NCI-H226 (cell line): ENCODE measurements at regions not wholly inside any gene's neighbourhood (a gene's known extent, or its start where the extent isn't known, plus 50 kb on each side); places are given as distances from the start of the nearest gene placed in this dataset.

ENCODE experiments used
- DNase-seq: peaks from one replicate; pipeline ENCODE4 v3.0.0-alpha.2; 2015

- DNase-seq: no peak
Measured at GRCh38 chr1:188240772-188241406, 1412.1 kb downstream of the PLA2G4A start.

- no peak for DNase-seq
Measured at GRCh38 chr1:188241629-188242028, 1412.9 kb downstream of the PLA2G4A start.

DNA sequence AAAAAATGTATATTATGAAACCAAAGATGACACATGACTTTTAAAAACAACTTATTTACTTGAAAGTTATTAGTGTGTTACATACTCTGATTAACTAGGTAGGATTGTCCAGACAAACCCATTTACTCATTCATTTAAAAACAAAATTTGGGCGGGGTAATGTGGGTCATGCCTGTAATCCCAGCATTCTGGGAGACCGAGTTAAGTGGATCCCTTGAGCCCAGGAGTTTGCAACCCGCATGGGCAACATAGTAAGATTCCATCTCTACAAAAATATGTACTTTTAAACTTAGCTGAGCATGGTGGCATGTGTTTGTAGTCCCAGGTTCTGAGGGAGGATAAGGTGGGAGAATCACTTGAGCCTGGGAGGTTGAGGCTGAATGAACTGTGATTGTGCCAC lies 1414.7 kb downstream of the PLA2G4A start:
- no peak for DNase-seq

- DNase-seq: no peak
Measured at GRCh38 chr1:188244681-188245080, 1415.9 kb downstream of the PLA2G4A start.

DNA sequence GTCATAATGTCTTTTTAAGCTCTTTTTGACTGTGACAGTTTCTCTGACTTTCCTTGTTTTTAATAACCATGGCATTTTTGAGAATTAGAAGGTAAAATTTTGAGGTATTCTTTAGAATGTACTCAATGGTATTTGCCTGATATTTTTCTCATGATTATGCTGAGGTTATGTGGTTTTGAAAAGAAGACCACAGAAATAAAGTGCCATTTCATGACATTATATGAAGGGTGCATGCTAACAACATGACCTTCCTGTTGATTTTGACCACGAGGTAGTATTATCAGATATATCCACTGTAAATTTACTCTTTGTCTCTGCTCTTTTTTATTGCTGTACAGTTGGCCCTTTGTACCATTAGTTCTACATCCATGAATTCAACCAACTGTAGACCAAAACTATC lies 1418.5 kb downstream of the PLA2G4A start:
- no peak for DNase-seq

- DNase-seq: no peak
Measured at GRCh38 chr1:188249811-188250210, 1421.1 kb downstream of the PLA2G4A start.

GRCh38 chr1:188251036-188251435 lies 1422.3 kb downstream of the PLA2G4A start:
- DNase-seq: no peak

GRCh38 chr1:188261849-188262248 lies 1433.1 kb downstream of the PLA2G4A start:
- no peak for DNase-seq

GRCh38 chr1:188269956-188270355 lies 1441.2 kb downstream of the PLA2G4A start:
- no peak for DNase-seq

DNA sequence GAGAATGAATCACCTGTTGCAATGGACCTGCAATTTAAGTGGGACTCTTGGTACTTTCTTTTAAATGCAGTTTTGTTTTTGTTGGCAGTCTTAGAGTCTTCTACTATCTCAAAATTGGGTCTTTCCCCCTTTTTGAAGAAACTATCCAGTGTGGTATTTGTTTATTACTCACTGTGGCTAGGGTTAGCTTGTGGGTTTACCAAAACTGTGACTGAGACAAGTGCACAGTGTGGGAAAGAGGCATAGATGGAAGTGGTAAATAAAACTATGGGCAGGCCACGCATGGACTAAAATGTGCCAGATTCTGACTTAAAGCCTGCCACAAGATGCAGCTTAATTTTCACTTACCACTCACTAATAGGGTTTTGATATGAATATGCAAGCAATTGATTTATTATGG lies 1441.7 kb downstream of the PLA2G4A start:
- no peak for DNase-seq

DNA sequence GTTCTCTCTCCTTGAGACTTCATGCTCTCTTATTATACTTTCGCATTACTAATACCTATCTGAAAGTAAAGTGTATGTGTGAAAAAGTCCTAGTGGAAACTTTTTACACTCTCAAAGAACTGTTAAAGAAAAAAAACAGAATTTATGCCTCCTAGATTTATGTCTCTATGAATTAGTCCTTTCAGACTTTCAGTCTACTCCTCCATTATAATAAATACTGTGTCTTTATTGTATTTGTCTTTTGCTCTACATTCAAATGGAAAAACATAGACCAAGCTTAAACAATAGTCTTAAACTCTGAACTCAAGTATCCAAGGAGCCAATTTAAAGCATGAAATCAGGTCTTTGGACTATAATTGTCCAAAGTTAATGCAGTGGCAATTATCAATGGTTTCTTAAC lies 1449.0 kb downstream of the PLA2G4A start:
- DNase-seq: no peak

DNA sequence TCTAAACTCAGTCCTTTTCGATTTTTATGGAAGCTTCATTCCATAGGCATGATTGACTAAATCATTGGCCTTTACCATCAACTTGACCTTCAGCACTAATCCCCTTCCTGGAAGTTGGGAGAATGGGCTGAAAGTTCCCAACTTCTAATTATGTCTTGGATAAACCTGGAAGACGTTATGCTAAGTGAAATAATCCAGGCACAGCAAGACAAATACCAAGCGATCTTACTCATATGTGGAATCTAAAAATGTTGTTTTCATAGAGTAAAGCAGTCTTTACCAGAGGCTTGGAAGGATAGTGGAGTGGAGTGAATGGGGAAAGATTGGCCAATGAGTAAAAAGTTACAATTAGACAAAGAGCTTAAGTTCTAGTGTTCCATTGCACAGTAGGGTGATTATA lies 1453.2 kb downstream of the PLA2G4A start:
- DNase-seq: no peak

DNA sequence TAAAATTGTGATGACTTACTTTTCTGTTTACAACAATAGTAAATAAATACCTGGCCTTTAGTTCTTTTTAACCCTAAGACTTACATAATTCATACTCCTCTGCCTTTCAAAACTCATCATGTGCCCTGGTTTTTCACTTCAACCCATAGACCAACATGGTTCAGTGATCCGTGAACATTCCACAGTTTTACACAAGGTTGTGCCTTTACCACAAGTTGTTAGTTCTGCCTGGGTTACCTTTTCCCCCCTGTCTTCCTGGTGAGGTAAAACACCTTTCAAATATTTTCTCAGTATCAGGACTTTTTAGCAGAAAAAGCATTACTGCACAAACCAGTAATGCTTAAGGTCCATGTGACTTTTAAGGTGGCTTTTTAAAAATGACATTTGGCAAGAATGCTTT lies 1466.4 kb downstream of the PLA2G4A start:
- DNase-seq: no peak

- no peak for DNase-seq
Measured at GRCh38 chr1:188302746-188303145, 1474.0 kb downstream of the PLA2G4A start.

DNA sequence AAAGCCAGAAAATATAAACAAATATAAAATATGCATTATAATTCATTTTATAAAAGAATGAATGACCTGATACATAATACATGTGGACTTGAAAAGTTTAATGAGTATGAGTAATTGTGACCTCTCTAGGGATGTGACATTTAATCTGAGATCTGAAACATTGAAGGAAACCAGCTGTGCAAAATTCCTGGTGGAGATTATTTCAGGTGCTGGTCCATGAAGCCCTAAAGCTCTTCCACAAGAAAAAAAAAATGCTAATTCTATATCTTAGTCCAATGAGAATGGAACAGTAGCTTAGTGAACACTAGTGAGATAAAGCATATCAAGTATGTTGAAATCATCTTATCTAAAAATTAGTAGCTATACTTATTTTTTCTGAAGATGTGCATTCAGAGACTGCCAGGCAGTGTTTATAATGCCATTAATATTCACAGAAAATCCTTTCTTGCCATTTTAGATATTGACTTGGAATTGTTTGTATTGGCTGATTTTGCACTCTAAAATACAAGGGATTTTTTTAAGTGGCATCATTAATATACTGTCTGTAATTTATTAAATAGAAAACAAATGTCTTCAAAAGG lies 1485.9 kb downstream of the PLA2G4A start:
- no peak for DNase-seq

- no peak for DNase-seq
Measured at GRCh38 chr1:188317894-188318293, 1489.1 kb downstream of the PLA2G4A start.

DNA sequence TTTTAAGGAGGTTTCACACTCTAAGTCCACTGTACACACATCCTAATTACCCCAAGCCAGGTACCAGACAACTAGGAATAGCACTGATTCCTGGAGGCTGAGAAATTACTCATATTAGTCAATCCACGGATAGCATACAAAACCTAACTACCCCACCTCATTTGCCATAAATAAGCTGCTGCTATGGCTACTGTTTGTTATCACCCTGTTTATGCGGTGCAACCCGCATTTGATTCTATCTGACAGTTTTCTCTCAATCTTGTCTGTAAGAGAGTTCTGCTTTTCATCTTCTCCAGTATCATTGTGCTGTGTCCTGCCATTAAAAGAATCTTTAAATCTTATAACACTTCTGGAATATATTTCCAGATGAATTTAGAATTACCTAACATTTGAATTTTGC lies 1496.5 kb downstream of the PLA2G4A start:
- DNase-seq: no peak

DNA sequence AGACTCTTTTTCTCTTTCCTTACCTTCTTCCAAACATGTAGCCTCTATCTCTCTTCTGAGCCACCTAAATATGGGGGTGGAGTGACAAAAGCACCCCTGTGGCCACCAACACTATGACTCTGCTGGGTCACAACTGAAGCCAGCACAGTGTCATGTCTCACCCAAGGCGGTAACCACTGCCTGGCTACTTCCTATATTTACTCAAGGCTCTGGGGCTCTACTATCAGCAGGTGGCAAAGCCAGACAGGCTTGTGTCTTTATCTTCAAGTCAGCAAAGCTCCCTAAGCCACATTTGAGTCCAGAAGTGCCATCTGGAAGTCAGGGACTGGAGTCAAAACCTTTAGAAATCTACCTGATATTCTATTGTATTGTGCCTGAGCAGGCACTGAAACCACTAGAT lies 1515.2 kb downstream of the PLA2G4A start:
- no peak for DNase-seq

DNA sequence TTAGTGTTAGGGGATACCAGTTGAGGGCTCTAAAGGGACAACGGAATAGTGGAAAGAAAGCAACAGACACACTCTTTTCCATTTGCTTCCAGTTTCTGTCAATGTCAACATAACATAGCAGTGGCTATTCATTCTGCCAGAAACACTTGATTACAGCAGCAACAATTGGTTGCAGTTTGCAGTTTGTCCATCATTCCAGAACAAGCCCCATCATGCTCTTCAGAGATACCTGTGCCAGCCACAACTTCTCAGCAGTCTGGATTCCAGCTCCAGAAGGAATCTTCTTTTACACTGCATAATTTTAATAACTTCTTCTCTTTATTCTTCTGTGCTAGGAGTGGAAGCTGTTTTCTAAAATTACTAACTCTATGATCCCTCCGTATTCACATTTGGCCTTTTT lies 1521.4 kb downstream of the PLA2G4A start:
- no peak for DNase-seq

DNA sequence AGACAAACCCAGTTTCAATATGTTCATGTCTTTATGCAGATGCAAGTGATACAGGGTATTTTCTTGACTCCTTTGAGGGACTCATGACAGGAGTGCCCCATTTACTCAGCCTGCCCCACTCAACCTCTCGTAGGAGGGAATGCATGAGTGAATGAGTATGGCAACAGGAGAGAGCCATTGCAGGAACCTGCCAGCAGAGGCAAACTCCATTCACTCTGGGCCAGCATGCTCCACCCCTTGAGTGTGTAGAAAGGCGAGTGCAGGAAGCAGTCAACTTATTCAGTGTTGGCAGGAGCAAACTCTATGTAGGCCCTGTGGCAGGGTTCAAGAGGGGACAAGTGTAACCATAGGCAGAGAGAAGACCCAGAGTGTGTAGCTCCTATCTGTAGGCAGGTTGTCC lies 1526.3 kb downstream of the PLA2G4A start:
- DNase-seq: no peak

GRCh38 chr1:188355847-188356246 lies 1527.1 kb downstream of the PLA2G4A start:
- no peak for DNase-seq

DNA sequence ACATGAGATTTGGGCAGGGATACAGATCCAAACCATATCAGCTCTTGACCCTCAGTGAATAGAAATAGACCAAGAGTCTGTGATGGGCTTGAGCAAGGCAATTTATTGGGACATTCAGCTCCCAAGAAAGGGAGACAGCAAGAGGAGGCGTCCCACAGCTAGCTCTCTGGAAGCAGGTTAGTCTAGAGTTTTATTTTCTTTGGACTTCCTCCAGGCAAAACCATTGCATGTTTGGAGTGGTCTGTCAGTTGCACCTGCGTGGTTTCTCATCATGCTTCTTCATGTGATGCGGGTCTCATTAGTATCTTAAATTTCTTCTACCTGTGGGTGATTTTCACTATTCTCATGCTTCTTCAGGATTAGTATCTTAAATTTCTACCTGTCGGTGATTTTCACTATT lies 1530.6 kb downstream of the PLA2G4A start:
- no peak for DNase-seq

DNA sequence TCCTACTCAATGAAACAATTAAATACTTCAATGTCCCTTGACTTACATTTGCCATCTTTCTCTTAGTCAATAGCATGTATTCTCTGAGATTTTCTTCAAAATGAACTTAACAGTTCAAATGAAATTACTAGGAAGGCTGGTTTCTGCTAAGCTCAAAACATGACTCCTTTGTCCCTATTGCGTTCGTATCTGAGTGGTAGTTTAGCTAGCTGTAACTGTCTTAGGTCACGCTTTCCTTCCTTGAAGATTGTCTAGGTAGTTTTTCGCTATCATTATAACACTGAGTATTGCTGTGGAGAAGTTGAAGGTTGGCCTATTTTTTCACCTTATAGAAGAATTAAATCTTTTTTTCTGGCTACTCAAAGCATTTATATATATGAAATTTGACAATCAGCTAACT lies 1535.2 kb downstream of the PLA2G4A start:
- no peak for DNase-seq

GRCh38 chr1:188364927-188365449 lies 1536.2 kb downstream of the PLA2G4A start:
- no peak for DNase-seq

DNA sequence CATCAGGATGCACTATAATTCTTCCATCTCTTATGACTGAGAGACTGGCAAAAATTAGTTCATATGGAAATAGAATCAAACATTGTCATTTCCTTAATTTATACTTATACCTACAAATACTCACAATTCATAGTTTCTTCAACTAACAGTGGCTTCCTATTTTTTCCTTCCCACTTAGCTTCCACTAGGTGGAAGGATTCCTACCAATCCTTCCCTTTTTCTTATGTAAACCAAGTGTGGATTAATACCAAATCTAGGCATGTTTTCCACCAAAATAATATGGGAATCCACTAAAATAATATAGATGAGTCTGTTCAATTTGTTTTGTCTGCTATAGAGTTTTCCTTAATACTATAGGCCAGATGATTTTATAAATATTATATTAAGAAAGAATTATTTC lies 1537.1 kb downstream of the PLA2G4A start:
- no peak for DNase-seq
